ENCODE measurements at regions not wholly inside any gene's neighbourhood (a gene's known extent, or its start where the extent isn't known, plus 50 kb on each side); places are given as distances from the start of the nearest gene placed in this dataset.

DNA sequence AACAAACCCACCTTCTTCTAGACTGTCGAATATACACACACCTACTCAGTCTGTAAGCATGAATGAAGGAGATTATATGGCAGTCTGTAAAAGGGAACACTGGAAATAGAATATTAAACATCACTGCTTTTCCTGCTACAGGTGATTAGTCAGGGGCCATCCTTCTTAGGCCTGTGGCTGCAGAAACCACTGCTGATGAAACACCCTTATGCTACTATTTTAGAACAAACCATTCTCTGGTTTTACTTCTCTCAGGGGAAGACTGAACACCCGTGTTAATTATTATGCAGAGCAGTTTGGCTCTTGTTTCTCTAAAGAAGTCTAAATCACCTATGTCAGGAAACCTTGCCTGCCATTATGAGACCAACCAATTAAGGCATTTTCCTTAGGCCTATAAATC is 351.1 kb upstream of the KLF6 start:
- no peak for DNase-seq (ENCODE audit: low read depth, low spot score)
- TF ChIP-seq POLR2AphosphoS5 (IDR thresholded peaks at IDR 0.05; ENCODE audit: insufficient read depth, low read depth, low read length): no peak
- no peak for TF ChIP-seq FOS (IDR thresholded peaks at IDR 0.05; ENCODE audit: borderline replicate concordance, insufficient read depth, low read length)
- no peak for TF ChIP-seq CTCF (IDR thresholded peaks at IDR 0.05; ENCODE audit: extremely low read depth in 1 of 2, insufficient read depth in 1 of 2, low read depth in 1 of 2, low read length in 2 of 2)
- no peak for TF ChIP-seq JUN (IDR thresholded peaks at IDR 0.05; ENCODE audit: borderline replicate concordance, insufficient read depth, insufficient read length, low read depth)

GRCh38 chr10:4132216-4132556 is 347.2 kb upstream of the KLF6 start:
- intact Hi-C loops (cut with micrococcal nuclease): loop anchor here (5.0 kb wide), 4 partner anchors 195 to 665 kb away; no protein-coding TSS in a partner anchor
- no peak for DNase-seq (ENCODE audit: low read depth, low spot score)
- H4K20me1 ChIP-seq (replicated peaks; ENCODE audit: control insufficient read depth, extremely low read depth, insufficient read depth, low read length): no peaks in the 10 kb centered on the region
- TF ChIP-seq POLR2AphosphoS5 (IDR thresholded peaks at IDR 0.05; ENCODE audit: insufficient read depth, low read depth, low read length) (no peak), EZH2 (IDR thresholded peaks at IDR 0.05; ENCODE audit: borderline replicate concordance, low read depth, low read length, severe bottlenecking) (no peak), MYC (IDR thresholded peaks at IDR 0.05; ENCODE audit: low read depth, low read length) (no peak), GATA2 (IDR thresholded peaks at IDR 0.05; ENCODE audit: insufficient read depth, insufficient read length, low read depth, low read length) (no peak), FOS (IDR thresholded peaks at IDR 0.05; ENCODE audit: borderline replicate concordance, insufficient read depth, low read length) (no peak)
- BruUV-seq (replicated peaks): no TSS peak
- H3K79me2 ChIP-seq (ENCODE audit: control insufficient read depth, insufficient read depth, low read length): no peaks in the 10 kb centered on the region
- peaks cover 48% of the 10 kb centered on the region for H3K4me1 ChIP-seq (ENCODE audit: control insufficient read depth, extremely low read depth, insufficient read depth, low read length)
- H3K9me1 ChIP-seq (replicated peaks; ENCODE audit: control insufficient read depth, extremely low read depth, insufficient read depth, low read length): no peaks in the 10 kb centered on the region
- dilution Hi-C loops (cut with MboI; ENCODE audit: extremely low pct_ligation_motif_present, low sequenced_read_pairs): no loop called here
- H3K27me3 ChIP-seq (ENCODE audit: control insufficient read depth in 2 of 2, insufficient read depth in 2 of 2, low read length in 2 of 2): no peaks in the 10 kb centered on the region
- no peak overlapping the region for H3K4me3 ChIP-seq (replicated peaks in 1 of 3; ENCODE audit: insufficient read depth in 1 of 3, low read depth in 1 of 3, low read length in 3 of 3)
- peak overlapping the region; percentile 92 for H3K27ac ChIP-seq (ENCODE audit: insufficient read depth, low read depth, low read length)
- H3K9me3 ChIP-seq (replicated peaks; ENCODE audit: control insufficient read depth, insufficient read depth, low read length): no peaks in the 10 kb centered on the region
- H3K4me2 ChIP-seq (ENCODE audit: insufficient read depth, low read length): peak overlapping the region; percentile 86
- H2AFZ ChIP-seq (ENCODE audit: low read depth, low read length): peak overlapping the region; percentile 3
- ChIA-PET CTCF (interaction anchor here (1.1 kb wide), 1 partner anchor 11 kb away, joined by 4 read pairs; no protein-coding TSS in a partner anchor), POLR2A (interaction anchor here (0.6 kb wide), 1 partner anchor 378 kb away, joined by 6 read pairs; no protein-coding TSS in a partner anchor)
- H3K9ac ChIP-seq (replicated peaks; ENCODE audit: extremely low read depth, insufficient read depth, low read length): no peak overlapping the region
- no peak for FAIRE-seq
- no peaks in the 10 kb centered on the region for H3K36me3 ChIP-seq (ENCODE audit: control insufficient read depth in 2 of 2, extremely low read depth in 1 of 2, insufficient read depth in 2 of 2, low read length in 2 of 2)

More for the DNA sequence above, 351.1 kb upstream of the KLF6 start:
- Histone ChIP-seq H3K27me3 (ENCODE audit: control insufficient read depth in 2 of 2, insufficient read depth in 2 of 2, low read length in 2 of 2) (no peaks in the 10 kb centered on the region), H3K9me3 (replicated peaks; ENCODE audit: control insufficient read depth, insufficient read depth, low read length) (no peaks in the 10 kb centered on the region), H3K4me1 (ENCODE audit: control insufficient read depth, extremely low read depth, insufficient read depth, low read length) (peaks cover 11% of the 10 kb centered on the region), H3K9ac (replicated peaks; ENCODE audit: extremely low read depth, insufficient read depth, low read length) (no peak overlapping the region), H3K79me2 (ENCODE audit: control insufficient read depth, insufficient read depth, low read length) (no peaks in the 10 kb centered on the region), H3K9me1 (replicated peaks; ENCODE audit: control insufficient read depth, extremely low read depth, insufficient read depth, low read length) (no peaks in the 10 kb centered on the region), H2AFZ (ENCODE audit: low read depth, low read length) (no peak overlapping the region), H3K36me3 (ENCODE audit: control insufficient read depth in 2 of 2, extremely low read depth in 1 of 2, insufficient read depth in 2 of 2, low read length in 2 of 2) (no peaks in the 10 kb centered on the region), H3K4me3 (replicated peaks in 1 of 3; ENCODE audit: insufficient read depth in 1 of 3, low read depth in 1 of 3, low read length in 3 of 3) (no peak overlapping the region), H3K27ac (ENCODE audit: insufficient read depth, low read depth, low read length) (no peak overlapping the region), H3K4me2 (ENCODE audit: insufficient read depth, low read length) (no peak overlapping the region), H4K20me1 (replicated peaks; ENCODE audit: control insufficient read depth, extremely low read depth, insufficient read depth, low read length) (no peaks in the 10 kb centered on the region)
- ChIA-PET POLR2A (no interaction called here), CTCF (no interaction called here)
- no peak for FAIRE-seq
- intact Hi-C loops (cut with micrococcal nuclease): no loop called here
- dilution Hi-C loops (cut with MboI; ENCODE audit: extremely low pct_ligation_motif_present, low sequenced_read_pairs): no loop called here
- no TSS peak for BruUV-seq (replicated peaks)
